ENCODE measurements at regions not wholly inside any gene's neighbourhood (a gene's known extent, or its start where the extent isn't known, plus 50 kb on each side); places are given as distances from the start of the nearest gene placed in this dataset.

DNA sequence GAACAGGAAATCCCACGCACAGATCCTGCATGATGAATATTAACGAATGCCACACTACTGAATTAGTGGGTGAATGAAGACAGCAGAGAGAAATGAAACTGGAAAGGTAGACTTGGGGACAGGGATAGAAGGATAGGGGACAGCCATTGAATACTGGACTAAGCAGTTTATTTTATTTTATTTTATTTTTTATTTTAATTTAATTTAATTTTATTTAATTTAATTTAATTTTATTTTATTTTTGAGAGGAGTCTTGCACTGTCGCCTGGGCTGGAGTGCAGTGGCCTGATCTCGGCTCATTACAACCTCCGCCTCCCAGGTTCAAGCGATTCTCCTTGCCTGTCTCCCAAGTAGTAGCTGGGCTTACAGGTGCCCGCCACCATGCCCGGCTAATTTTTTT is 385.2 kb downstream of the GPAT3 start (continued):
- no peak for TF ChIP-seq FOXM1 (IDR thresholded peaks at IDR 0.05; ENCODE audit: low read depth, low read length)
- TF ChIP-seq, protein P1, sequence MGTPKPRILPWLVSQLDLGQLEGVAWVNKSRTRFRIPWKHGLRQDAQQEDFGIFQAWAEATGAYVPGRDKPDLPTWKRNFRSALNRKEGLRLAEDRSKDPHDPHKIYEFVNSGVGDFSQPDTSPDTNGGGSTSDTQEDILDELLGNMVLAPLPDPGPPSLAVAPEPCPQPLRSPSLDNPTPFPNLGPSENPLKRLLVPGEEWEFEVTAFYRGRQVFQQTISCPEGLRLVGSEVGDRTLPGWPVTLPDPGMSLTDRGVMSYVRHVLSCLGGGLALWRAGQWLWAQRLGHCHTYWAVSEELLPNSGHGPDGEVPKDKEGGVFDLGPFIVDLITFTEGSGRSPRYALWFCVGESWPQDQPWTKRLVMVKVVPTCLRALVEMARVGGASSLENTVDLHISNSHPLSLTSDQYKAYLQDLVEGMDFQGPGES (IDR thresholded peaks at IDR 0.05): no peak
- TF ChIP-seq PAX5 (IDR thresholded peaks at IDR 0.05; ENCODE audit: borderline replicate concordance, low read depth, low read length): no peak
- TF ChIP-seq, protein P2, sequence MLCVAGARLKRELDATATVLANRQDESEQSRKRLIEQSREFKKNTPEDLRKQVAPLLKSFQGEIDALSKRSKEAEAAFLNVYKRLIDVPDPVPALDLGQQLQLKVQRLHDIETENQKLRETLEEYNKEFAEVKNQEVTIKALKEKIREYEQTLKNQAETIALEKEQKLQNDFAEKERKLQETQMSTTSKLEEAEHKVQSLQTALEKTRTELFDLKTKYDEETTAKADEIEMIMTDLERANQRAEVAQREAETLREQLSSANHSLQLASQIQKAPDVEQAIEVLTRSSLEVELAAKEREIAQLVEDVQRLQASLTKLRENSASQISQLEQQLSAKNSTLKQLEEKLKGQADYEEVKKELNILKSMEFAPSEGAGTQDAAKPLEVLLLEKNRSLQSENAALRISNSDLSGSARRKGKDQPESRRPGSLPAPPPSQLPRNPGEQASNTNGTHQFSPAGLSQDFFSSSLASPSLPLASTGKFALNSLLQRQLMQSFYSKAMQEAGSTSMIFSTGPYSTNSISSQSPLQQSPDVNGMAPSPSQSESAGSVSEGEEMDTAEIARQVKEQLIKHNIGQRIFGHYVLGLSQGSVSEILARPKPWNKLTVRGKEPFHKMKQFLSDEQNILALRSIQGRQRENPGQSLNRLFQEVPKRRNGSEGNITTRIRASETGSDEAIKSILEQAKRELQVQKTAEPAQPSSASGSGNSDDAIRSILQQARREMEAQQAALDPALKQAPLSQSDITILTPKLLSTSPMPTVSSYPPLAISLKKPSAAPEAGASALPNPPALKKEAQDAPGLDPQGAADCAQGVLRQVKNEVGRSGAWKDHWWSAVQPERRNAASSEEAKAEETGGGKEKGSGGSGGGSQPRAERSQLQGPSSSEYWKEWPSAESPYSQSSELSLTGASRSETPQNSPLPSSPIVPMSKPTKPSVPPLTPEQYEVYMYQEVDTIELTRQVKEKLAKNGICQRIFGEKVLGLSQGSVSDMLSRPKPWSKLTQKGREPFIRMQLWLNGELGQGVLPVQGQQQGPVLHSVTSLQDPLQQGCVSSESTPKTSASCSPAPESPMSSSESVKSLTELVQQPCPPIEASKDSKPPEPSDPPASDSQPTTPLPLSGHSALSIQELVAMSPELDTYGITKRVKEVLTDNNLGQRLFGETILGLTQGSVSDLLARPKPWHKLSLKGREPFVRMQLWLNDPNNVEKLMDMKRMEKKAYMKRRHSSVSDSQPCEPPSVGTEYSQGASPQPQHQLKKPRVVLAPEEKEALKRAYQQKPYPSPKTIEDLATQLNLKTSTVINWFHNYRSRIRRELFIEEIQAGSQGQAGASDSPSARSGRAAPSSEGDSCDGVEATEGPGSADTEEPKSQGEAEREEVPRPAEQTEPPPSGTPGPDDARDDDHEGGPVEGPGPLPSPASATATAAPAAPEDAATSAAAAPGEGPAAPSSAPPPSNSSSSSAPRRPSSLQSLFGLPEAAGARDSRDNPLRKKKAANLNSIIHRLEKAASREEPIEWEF (IDR thresholded peaks at IDR 0.05; ENCODE audit: insufficient replicate concordance, low read depth, low read length): no peak
- no peak for TF ChIP-seq SRF (IDR thresholded peaks at IDR 0.05; ENCODE audit: low read depth in 2 of 2, low read length in 2 of 2)

DNA sequence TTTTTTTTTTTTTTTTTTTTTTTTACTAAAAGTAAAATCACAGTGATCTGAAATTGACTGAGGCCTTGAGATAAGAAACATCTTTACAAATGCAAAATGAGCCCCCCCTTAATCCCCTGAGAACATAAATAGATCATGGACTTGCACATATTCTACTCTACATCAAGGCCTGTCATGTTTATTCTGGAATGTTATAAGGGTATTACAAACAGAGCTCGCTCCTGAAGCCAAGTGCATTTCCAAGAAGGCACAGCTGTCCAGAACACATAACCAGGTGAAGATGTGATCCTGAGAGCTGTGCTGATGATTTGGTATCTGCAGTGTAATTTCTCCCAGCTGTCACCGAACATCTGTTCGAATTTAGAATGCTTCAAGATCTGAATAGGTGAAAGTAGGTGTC is 384.5 kb downstream of the GPAT3 start:
- H3K9me3 ChIP-seq (replicated peaks; ENCODE audit: control insufficient read depth, insufficient read depth, low read length): no peaks in the 10 kb centered on the region
- ATAC-seq (no peak), DNase-seq (ENCODE audit: low read depth, low spot score) (no peak), FAIRE-seq (no peak)
- no peak overlapping the region for H3K4me2 ChIP-seq (ENCODE audit: control insufficient read depth, insufficient read depth)
- POLR2A ChIA-PET: no interaction called here
- SMC1A ChIA-PET (ENCODE audit: uncharacterized antibody, unreplicated experiment): no interaction called here
- no peak overlapping the region for H3K9ac ChIP-seq (ENCODE audit: control insufficient read depth, insufficient read depth, low read length)
- in situ Hi-C loops (cut with MboI) (no loop called here), intact Hi-C loops (cut with micrococcal nuclease; ENCODE audit: unreplicated experiment) (no loop called here)
- no peak overlapping the region for H3K27ac ChIP-seq (ENCODE audit: control insufficient read depth, insufficient read depth)
- H2AFZ ChIP-seq (ENCODE audit: control insufficient read depth, low read depth, low read length): no peak overlapping the region
- no peaks in the 10 kb centered on the region for H4K20me1 ChIP-seq (ENCODE audit: control insufficient read depth, insufficient read depth)
- H3K4me1 ChIP-seq (ENCODE audit: control insufficient read depth, insufficient read depth, low read length): no peaks in the 10 kb centered on the region
- WGBS (ENCODE audit: insufficient coverage, insufficient replicate concordance, low lambda C conversion rate, missing lambda C conversion rate): 0% methylated on average over 3 of the region's 3 CpGs
- no peak overlapping the region for H3K4me3 ChIP-seq
- H3K36me3 ChIP-seq (ENCODE audit: control insufficient read depth in 2 of 2, insufficient read depth in 2 of 2, low read length in 1 of 2): no peaks in the 10 kb centered on the region
- CTCF ChIA-PET: no interaction called here
- no peaks in the 10 kb centered on the region for H3K27me3 ChIP-seq (replicated peaks in 1 of 2; ENCODE audit: control insufficient read depth in 2 of 2, insufficient read depth in 2 of 2, low read length in 1 of 2)
- BruUV-seq (replicated peaks): no TSS peak
- RAD21 ChIA-PET (ENCODE audit: unreplicated experiment): no interaction called here
- H3K79me2 ChIP-seq (ENCODE audit: control insufficient read depth, insufficient read depth, low read length): no peaks in the 10 kb centered on the region
- no peak for TF ChIP-seq NRF1 (conservative IDR thresholded peaks at IDR 0.05; ENCODE audit: low read depth, low read length)
- TF ChIP-seq CEBPB (IDR thresholded peaks at IDR 0.05; ENCODE audit: borderline replicate concordance in 1 of 2, low read depth in 2 of 2, low read length in 2 of 2): no peak
- TF ChIP-seq, protein P3, sequence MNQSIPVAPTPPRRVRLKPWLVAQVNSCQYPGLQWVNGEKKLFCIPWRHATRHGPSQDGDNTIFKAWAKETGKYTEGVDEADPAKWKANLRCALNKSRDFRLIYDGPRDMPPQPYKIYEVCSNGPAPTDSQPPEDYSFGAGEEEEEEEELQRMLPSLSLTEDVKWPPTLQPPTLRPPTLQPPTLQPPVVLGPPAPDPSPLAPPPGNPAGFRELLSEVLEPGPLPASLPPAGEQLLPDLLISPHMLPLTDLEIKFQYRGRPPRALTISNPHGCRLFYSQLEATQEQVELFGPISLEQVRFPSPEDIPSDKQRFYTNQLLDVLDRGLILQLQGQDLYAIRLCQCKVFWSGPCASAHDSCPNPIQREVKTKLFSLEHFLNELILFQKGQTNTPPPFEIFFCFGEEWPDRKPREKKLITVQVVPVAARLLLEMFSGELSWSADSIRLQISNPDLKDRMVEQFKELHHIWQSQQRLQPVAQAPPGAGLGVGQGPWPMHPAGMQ (IDR thresholded peaks at IDR 0.05; ENCODE audit: borderline replicate concordance): no peak
- TF ChIP-seq CHD4 (IDR thresholded peaks at IDR 0.05): no peak
- no peak for TF ChIP-seq ASH2L (IDR thresholded peaks at IDR 0.05; ENCODE audit: borderline replicate concordance, low read depth)
- TF ChIP-seq BHLHE40 (IDR thresholded peaks at IDR 0.05; ENCODE audit: borderline replicate concordance in 1 of 2, low read depth in 2 of 2, low read length in 1 of 2): no peak
- TF ChIP-seq GATAD2B (conservative IDR thresholded peaks at IDR 0.05; ENCODE audit: low read depth): no peak
- no peak for TF ChIP-seq RB1 (IDR thresholded peaks at IDR 0.05; ENCODE audit: borderline replicate concordance)
- no peak for TF ChIP-seq POLR2AphosphoS5 (IDR thresholded peaks at IDR 0.05; ENCODE audit: low read length)
- TF ChIP-seq YY1 (IDR thresholded peaks at IDR 0.05; ENCODE audit: low read depth, low read length): no peak
- no peak for TF ChIP-seq TCF12 (IDR thresholded peaks at IDR 0.05; ENCODE audit: low read depth, low read length)
- TF ChIP-seq BMI1 (IDR thresholded peaks at IDR 0.05; ENCODE audit: borderline replicate concordance): no peak
